ENCODE measurements at regions not wholly inside any gene's neighbourhood (a gene's known extent, or its start where the extent isn't known, plus 50 kb on each side); places are given as distances from the start of the nearest gene placed in this dataset.

GRCh38 chr7:79930604-79931003, 204.0 kb upstream of the GNAI1 start:
- TF ChIP-seq CTCF (conservative IDR thresholded peaks at IDR 0.05) (no peak), ZFX (IDR thresholded peaks at IDR 0.05) (no peak)

All from C4-2B (cell line).